ENCODE measurements at regions not wholly inside any gene's neighbourhood (a gene's known extent, or its start where the extent isn't known, plus 50 kb on each side); places are given as distances from the start of the nearest gene placed in this dataset.

DNA sequence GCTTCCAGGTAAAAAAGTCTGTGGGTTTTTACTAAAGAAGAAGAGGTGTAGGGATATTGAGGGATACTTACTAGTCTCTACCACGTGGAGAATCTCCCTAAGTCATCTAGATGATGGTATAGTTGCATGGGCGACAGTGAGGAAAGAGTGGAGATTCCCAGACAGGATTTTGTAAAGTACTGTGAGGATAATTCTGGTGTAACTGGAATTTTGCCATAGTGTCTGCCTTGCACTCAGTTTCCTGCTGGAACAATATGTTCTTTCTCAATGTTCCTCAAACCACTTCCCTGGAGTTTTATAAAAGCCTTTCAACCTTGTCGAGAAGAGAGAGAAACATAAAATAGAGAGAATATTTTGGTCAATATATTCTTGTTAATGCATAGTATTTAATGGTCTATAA lies 95.1 kb upstream of the WLS start:
- no peak for DNase-seq (ENCODE audit: extremely low read depth in 1 of 4, low spot score in 3 of 4)
- TF ChIP-seq, protein P1, sequence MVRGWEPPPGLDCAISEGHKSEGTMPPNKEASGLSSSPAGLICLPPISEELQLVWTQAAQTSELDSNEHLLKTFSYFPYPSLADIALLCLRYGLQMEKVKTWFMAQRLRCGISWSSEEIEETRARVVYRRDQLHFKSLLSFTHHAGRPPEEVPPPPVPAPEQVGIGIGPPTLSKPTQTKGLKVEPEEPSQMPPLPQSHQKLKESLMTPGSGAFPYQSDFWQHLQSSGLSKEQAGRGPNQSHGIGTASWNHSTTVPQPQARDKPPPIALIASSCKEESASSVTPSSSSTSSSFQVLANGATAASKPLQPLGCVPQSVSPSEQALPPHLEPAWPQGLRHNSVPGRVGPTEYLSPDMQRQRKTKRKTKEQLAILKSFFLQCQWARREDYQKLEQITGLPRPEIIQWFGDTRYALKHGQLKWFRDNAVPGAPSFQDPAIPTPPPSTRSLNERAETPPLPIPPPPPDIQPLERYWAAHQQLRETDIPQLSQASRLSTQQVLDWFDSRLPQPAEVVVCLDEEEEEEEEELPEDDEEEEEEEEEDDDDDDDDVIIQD (CRISPR knock-in tag; IDR thresholded peaks at IDR 0.05) = no peak
- no peak for TF ChIP-seq CAMTA2 (CRISPR knock-in tag; conservative IDR thresholded peaks at IDR 0.05)
- no peak for TF ChIP-seq POLR2AphosphoS2 (IDR thresholded peaks at IDR 0.05; ENCODE audit: low read length)
- TF ChIP-seq NFXL1 (CRISPR knock-in tag; IDR thresholded peaks at IDR 0.05) = no peak
- TF ChIP-seq, protein P2, sequence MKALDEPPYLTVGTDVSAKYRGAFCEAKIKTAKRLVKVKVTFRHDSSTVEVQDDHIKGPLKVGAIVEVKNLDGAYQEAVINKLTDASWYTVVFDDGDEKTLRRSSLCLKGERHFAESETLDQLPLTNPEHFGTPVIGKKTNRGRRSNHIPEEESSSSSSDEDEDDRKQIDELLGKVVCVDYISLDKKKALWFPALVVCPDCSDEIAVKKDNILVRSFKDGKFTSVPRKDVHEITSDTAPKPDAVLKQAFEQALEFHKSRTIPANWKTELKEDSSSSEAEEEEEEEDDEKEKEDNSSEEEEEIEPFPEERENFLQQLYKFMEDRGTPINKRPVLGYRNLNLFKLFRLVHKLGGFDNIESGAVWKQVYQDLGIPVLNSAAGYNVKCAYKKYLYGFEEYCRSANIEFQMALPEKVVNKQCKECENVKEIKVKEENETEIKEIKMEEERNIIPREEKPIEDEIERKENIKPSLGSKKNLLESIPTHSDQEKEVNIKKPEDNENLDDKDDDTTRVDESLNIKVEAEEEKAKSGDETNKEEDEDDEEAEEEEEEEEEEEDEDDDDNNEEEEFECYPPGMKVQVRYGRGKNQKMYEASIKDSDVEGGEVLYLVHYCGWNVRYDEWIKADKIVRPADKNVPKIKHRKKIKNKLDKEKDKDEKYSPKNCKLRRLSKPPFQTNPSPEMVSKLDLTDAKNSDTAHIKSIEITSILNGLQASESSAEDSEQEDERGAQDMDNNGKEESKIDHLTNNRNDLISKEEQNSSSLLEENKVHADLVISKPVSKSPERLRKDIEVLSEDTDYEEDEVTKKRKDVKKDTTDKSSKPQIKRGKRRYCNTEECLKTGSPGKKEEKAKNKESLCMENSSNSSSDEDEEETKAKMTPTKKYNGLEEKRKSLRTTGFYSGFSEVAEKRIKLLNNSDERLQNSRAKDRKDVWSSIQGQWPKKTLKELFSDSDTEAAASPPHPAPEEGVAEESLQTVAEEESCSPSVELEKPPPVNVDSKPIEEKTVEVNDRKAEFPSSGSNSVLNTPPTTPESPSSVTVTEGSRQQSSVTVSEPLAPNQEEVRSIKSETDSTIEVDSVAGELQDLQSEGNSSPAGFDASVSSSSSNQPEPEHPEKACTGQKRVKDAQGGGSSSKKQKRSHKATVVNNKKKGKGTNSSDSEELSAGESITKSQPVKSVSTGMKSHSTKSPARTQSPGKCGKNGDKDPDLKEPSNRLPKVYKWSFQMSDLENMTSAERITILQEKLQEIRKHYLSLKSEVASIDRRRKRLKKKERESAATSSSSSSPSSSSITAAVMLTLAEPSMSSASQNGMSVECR (CRISPR knock-in tag; IDR thresholded peaks at IDR 0.05) = no peak
- no peak for TF ChIP-seq ELF1 (tag; IDR thresholded peaks at IDR 0.05)
- TF ChIP-seq, protein P3, sequence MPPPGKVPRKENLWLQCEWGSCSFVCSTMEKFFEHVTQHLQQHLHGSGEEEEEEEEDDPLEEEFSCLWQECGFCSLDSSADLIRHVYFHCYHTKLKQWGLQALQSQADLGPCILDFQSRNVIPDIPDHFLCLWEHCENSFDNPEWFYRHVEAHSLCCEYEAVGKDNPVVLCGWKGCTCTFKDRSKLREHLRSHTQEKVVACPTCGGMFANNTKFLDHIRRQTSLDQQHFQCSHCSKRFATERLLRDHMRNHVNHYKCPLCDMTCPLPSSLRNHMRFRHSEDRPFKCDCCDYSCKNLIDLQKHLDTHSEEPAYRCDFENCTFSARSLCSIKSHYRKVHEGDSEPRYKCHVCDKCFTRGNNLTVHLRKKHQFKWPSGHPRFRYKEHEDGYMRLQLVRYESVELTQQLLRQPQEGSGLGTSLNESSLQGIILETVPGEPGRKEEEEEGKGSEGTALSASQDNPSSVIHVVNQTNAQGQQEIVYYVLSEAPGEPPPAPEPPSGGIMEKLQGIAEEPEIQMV (tag; conservative IDR thresholded peaks at IDR 0.05; ENCODE audit: low read depth) = no peak
- H3K79me2 ChIP-seq (ENCODE audit: control insufficient read depth, insufficient read depth, low read length) = no peaks in the 10 kb centered on the region
- no TSS peak for BruUV-seq (replicated peaks)
- intact Hi-C loops (cut with micrococcal nuclease) = no loop called here
- no peaks in the 10 kb centered on the region for H3K9me3 ChIP-seq (replicated peaks; ENCODE audit: control insufficient read depth, insufficient read depth, low read depth, low read length)
- H3K27ac ChIP-seq (ENCODE audit: extremely low read depth, low read depth, low read length) = no peak overlapping the region
- H3K9ac ChIP-seq (ENCODE audit: insufficient read depth in 1 of 2, low read depth in 2 of 2, low read length in 2 of 2) = no peak overlapping the region
- FAIRE-seq = no peak
- H3K4me1 ChIP-seq (replicated peaks in 1 of 2; ENCODE audit: control insufficient read depth in 2 of 2, insufficient read depth in 2 of 2, low read length in 2 of 2) = no peaks in the 10 kb centered on the region
- H2AFZ ChIP-seq (ENCODE audit: low read depth, low read length) = no peak overlapping the region
- no peaks in the 10 kb centered on the region for H3K9me1 ChIP-seq (ENCODE audit: control insufficient read depth, insufficient read depth, low read length)
- H4K20me1 ChIP-seq (replicated peaks; ENCODE audit: control insufficient read depth, insufficient read depth, low read length) = no peaks in the 10 kb centered on the region
- H3K4me3 ChIP-seq = no peak overlapping the region
- ChIA-PET POLR2A (no interaction called here), CTCF (ENCODE audit: low intra/inter-chr PET ratio) (no interaction called here)
- no peaks in the 10 kb centered on the region for H3K36me3 ChIP-seq (ENCODE audit: control insufficient read depth, insufficient read depth, low read length)
- 2% methylated on average over 3 of the region's 3 CpGs for WGBS (ENCODE audit: insufficient coverage, low coverage, missing lambda C conversion rate)
- in situ Hi-C loops (cut with MboI) = loop anchor here (25.0 kb wide), 1 partner anchor 790 kb away; no protein-coding TSS in a partner anchor
- no peak for ATAC-seq
- no peak overlapping the region for H3K4me2 ChIP-seq (ENCODE audit: insufficient read depth, low read length)
- no peaks in the 10 kb centered on the region; a peak in 1 of 5 replicates for H3K27me3 ChIP-seq (ENCODE audit: control insufficient read depth in 2 of 2, insufficient read depth in 2 of 2, low read length in 2 of 2)
